GM19328 (cell line): ENCODE measurements at regions not wholly inside any gene's neighbourhood (a gene's known extent, or its start where the extent isn't known, plus 50 kb on each side); places are given as distances from the start of the nearest gene placed in this dataset.

Source experiments
- ATAC-seq: cut with Tn5 transposase; IDR thresholded peaks from one replicate; pipeline ENCODE4 v1.9.1; 2021; ENCODE audit warnings: mild to moderate bottlenecking, moderate library complexity; ENCODE audit not compliant: unreplicated experiment

DNA sequence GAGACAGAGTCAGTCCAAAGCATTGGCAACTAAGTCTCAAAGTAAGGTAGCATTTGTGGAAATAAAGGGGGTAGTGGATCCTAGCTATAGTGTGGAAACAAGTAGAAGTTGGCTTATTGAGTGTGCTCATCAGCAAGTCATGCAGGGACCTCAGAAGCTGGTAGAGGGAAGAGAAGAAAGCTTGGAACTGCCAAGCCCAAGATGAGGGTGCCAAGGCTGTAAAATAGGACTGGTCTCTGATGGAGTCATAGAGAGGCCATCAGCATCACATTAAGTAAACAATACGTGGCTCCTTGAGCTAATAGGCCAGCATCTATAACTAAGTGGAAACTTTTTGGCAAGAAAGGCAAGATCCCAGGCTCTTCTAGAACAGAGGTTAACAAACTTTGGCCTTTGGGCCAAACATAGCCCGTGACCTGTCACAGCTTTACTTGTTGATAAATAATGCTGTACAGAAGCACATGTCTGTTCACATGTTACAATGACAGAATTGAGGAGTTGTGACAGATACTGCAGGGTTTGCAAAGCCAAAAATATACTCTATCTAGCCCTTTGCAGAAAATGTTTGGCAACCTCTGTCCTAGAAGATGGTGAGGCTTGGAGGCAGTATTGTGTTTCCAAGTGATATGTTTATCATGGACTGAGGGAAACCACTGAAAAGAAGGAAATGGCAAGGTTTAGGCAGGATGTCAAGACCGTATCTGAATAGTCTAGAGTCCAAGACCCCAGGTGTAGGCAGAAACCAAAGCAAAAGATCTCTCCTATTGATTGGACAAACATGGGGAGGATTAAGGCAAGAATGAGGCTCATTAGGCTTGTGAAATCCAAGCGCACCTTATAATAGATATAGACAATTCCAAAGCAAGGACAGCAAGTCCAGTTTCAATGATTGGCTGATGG, 62.5 kb upstream of the CD44 start:
- no peak for ATAC-seq

- ATAC-seq, result peak; percentile 41
Measured at GRCh38 chr11:35077709-35078469, 61.1 kb upstream of the CD44 start.

DNA sequence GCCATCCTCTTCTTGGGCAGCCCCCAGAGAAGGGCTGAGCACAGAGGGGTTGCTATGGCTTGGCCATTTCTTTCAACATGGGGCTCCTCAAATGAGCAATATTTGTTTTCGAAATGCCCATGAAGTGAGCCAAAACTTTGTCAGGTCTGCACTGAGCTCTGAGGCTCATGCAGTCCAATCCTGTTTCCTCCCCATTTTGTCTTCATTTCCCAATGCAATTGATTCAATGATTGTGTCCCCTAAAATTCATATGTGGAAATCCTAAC, 60.6 kb upstream of the CD44 start:
- no peak for ATAC-seq

DNA sequence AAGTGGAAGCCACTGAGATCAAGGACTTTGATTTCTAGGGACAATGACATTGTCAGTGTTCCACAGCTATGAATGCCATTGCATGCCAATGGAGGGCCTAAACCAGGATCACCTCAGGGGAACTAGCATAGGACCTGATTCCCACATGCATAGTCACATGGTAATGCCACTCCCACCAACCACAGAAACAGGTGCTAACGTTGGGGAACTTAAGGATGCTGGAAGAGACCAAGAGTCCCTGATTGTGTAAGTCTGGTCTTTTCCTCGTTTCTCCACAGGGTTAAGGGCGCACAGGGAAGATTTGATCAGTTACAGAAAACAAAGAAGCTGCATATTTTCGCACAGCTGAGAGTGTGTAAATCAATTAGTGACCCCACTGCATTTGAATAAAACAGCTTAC, 59.4 kb upstream of the CD44 start:
- no peak for ATAC-seq

- peak; percentile 70 for ATAC-seq
Measured at GRCh38 chr11:35082321-35083180, 56.4 kb upstream of the CD44 start.

DNA sequence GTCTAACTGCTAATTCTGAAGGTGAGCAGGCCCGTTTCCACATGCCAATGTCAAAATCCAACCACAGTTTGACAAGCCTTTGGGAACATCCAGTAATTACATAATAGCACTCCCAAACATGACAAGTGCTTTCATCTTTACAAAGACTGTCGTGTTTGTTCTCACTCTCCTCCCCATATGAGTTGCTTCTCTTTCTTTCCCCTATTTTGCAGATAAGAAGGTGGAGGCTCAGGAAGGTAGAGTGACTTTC, 55.9 kb upstream of the CD44 start:
- no peak for ATAC-seq

- ATAC-seq, result peak; percentile 47
Measured at GRCh38 chr11:35083431-35084238, 55.3 kb upstream of the CD44 start.

- no peak for ATAC-seq
Measured at GRCh38 chr11:35084817-35085440, 54.0 kb upstream of the CD44 start.

DNA sequence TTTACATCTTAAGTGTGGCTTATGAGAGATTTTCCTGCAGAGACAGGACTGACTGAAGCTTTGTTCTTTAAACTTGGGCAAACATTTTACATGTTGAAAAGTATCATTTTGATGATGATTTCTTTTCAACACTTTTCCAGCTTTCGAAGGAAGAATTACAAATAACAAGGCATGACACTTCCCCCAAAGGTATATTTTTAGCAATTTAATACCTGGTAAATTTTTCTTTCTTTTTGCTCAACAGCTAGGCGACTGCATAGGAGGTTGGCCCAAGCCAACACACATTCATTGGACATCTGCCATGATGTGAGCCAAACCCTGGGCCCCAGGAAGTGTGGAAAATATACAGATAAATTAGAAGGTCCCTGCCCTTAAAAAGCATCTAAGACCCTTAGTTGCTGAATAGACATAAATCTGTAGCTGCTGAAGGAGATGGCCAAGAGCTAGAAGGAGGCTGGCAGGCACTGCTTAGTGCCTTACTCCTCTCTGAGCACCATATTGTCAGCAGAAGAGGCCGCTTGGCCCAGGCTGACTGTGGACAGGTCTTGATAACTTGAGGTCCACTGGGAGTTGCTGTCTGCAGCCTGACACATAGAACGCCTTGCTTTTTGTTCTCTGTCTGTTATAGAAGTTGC, 53.3 kb upstream of the CD44 start:
- no peak for ATAC-seq

DNA sequence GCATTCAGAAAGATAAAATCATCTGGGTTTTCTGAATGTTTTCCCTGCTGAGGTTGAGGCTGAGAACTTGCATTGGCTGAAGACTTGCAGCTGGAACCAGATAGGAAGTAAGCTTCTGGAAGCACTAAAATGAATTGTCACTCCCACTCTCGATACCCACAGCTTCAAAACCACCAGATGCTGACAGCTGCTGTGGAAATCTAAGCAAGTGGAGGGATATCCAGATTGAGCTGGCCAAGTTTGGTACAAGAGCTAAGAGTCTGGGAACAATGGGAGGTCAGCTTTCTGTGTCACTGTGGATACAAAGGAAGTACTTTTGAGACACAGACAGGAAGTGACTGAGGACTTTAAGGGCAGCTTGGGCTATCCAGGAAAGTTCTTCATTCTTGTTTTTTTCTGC, 51.3 kb upstream of the CD44 start:
- ATAC-seq, result no peak

- ATAC-seq, result no peak
Measured at GRCh38 chr11:35088226-35088625, 50.7 kb upstream of the CD44 start.

DNA sequence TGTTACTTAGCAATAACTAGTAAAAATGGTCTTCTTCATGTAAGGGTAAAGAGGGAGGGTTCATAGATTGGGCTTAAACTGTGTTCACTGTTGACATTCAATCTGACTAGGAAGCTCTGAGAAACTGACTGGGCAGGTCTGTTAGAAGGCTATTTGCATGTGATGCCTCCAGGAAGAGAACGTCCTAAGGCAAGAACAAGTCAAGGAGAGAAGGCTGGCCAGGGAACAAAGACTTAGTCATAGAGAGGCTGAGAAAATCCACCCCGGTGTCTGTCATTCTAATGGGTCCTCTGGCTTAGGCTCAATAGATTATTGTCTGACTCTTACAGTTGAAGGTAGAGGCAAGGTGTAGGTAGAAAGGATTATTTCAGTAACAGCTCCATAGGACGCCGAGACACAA, 50.3 kb upstream of the CD44 start:
- no peak for ATAC-seq
